Prostate gland (tissue), 2 donors: ENCODE measurements at regions not wholly inside any gene's neighbourhood (a gene's known extent, or its start where the extent isn't known, plus 50 kb on each side); places are given as distances from the start of the nearest gene placed in this dataset.

ENCODE experiments used
- DNase-seq: peaks from one replicate; pipeline ENCODE4 v3.0.0-alpha.2; 2019; ENCODE audit warnings: low spot score
- H3K27ac ChIP-seq, 2 donors: fragments of 200-600 bp; sonication (generic); 2 replicates each; pipeline ENCODE4 v1.5.1; 2017 to 2019
- H3K27me3 ChIP-seq: fragments of 200-600 bp; sonication (generic); replicated peaks from 2 replicates; pipeline ENCODE4 v1.5.1; 2019; ENCODE audit not compliant: insufficient read depth
- H3K36me3 ChIP-seq, 2 donors: fragments of 200-600 bp; sonication (generic); 1 replicate in 1 of 2; 2 replicates in 1 of 2; pipeline versions ENCODE4 v1.5.1 to v1.8.1; 2017 to 2019
- H3K4me1 ChIP-seq: fragments of 200-600 bp; sonication (generic); replicated peaks from 2 replicates; pipeline ENCODE4 v1.5.1; 2019
- H3K4me3 ChIP-seq, 2 donors: fragments of 200-600 bp; sonication (generic); 2 replicates each; pipeline ENCODE4 v1.5.1; 2017 to 2019
- H3K9me3 ChIP-seq: fragments of 200-600 bp; sonication (generic); 2 replicates; pipeline ENCODE4 v1.5.1; 2017
- CTCF ChIP-seq, 4 experiments: fragments of 200-600 bp in 2 of 4; fragments of 450-650 bp in 2 of 4; sonication (generic) in 2 of 4; IDR thresholded peaks; 1 replicate in 3 of 4; 2 replicates in 1 of 4; pipeline ENCODE4 v1.5.1; 2016 to 2019; ENCODE audit warnings: antibody characterized with exemption in 4 of 4, mild to moderate bottlenecking in 2 of 4, moderate library complexity in 2 of 4
- POLR2A ChIP-seq: fragments of 450-650 bp; IDR thresholded peaks from one replicate; pipeline ENCODE4 v1.6.1; 2016; ENCODE audit warnings: antibody characterized with exemption, mild to moderate bottlenecking
- POLR2AphosphoS5 ChIP-seq: sonication (generic); formaldehyde crosslinking; IDR thresholded peaks from one replicate; pipeline ENCODE4 v1.6.1; 2017; ENCODE audit warnings: antibody characterized with exemption
- WGBS: methylation state at CpG from one replicate; pipeline ENCODE4 v1.1.5; 2018; 5-methylcytosine and 5-hydroxymethylcytosine counted together
- intact Hi-C: fragments of 100-400 bp; cut with DNase I; formaldehyde crosslinking; loops from one replicate; pipeline ENCODE4 v1.14.2; 2022

- no peak for DNase-seq
- no peaks in the 10 kb centered on the region for H3K27me3 ChIP-seq
- H3K27ac ChIP-seq: no peak overlapping the region
- no peaks in the 10 kb centered on the region for H3K36me3 ChIP-seq
- H3K9me3 ChIP-seq: no peaks in the 10 kb centered on the region
- 43% methylated on average over 14 of the region's 14 CpGs for WGBS
- TF ChIP-seq CTCF (IDR thresholded peaks at IDR 0.05) (no peak), POLR2AphosphoS5 (no peak), POLR2A (no peak)
- no peaks in the 10 kb centered on the region for H3K4me1 ChIP-seq
- H3K4me3 ChIP-seq: no peak overlapping the region
- intact Hi-C loops: loop anchor here (5.0 kb wide), 1 partner anchor 36 kb away; no protein-coding TSS in a partner anchor
These were observed 85.7 kb downstream of the NENF start for GRCh38 chr1:212518188-212519054.

- intact Hi-C loops: loop anchor here (5.0 kb wide), 1 partner anchor 37 kb away; no protein-coding TSS in a partner anchor
- 91% methylated on average over 2 of the region's 2 CpGs for WGBS
- Histone ChIP-seq H3K4me3 (no peak overlapping the region), H3K27ac (no peak overlapping the region), H3K4me1 (no peaks in the 10 kb centered on the region), H3K27me3 (no peaks in the 10 kb centered on the region), H3K36me3 (no peaks in the 10 kb centered on the region), H3K9me3 (no peaks in the 10 kb centered on the region)
- DNase-seq: no peak
- no peak for TF ChIP-seq CTCF (IDR thresholded peaks at IDR 0.05)
- TF ChIP-seq POLR2AphosphoS5: no peak
- TF ChIP-seq POLR2A: no peak
These were observed 86.4 kb downstream of the NENF start for GRCh38 chr1:212519131-212519530.

GRCh38 chr1:212520299-212520698 is 87.6 kb downstream of the NENF start:
- TF ChIP-seq POLR2AphosphoS5: no peak
- TF ChIP-seq POLR2A: no peak
- TF ChIP-seq CTCF (IDR thresholded peaks at IDR 0.05): no peak
- H3K27me3 ChIP-seq: no peaks in the 10 kb centered on the region
- DNase-seq: no peak
- no peaks in the 10 kb centered on the region for H3K9me3 ChIP-seq
- intact Hi-C loops: no loop called here
- no peak overlapping the region for H3K4me3 ChIP-seq
- H3K4me1 ChIP-seq: no peaks in the 10 kb centered on the region
- H3K27ac ChIP-seq: no peak overlapping the region
- no peaks in the 10 kb centered on the region for H3K36me3 ChIP-seq

GRCh38 chr1:212520746-212521145 is 87.8 kb upstream of the ATF3 start:
- Histone ChIP-seq H3K4me1 (no peaks in the 10 kb centered on the region), H3K36me3 (no peaks in the 10 kb centered on the region), H3K27ac (no peak overlapping the region), H3K27me3 (no peaks in the 10 kb centered on the region), H3K9me3 (no peaks in the 10 kb centered on the region), H3K4me3 (no peak overlapping the region)
- intact Hi-C loops: no loop called here
- no peak for DNase-seq
- TF ChIP-seq POLR2AphosphoS5 (no peak), CTCF (IDR thresholded peaks at IDR 0.05) (no peak), POLR2A (no peak)
- WGBS: 86% methylated on average over 5 of the region's 5 CpGs
